ENCODE measurements at regions not wholly inside any gene's neighbourhood (a gene's known extent, or its start where the extent isn't known, plus 50 kb on each side); places are given as distances from the start of the nearest gene placed in this dataset.

DNA sequence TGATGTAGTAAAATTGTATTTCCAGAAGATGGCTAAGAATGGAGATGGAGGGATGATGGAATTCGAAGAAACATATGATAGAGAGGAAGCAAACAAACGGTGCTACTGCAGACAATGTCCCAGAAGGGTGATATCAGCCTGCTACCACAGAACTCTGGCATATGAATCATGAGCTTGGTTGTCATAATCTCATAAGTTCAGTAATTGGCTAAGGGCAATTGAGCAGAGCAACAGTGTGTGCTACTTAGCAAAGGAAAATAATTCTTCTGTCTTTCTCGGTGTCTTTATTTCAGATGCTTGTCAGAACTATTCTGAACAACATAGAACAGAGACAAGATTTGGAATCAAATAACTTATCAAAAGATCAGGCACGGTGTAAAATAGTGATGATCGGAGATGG is 407.3 kb downstream of the GBE1 start:
- TF ChIP-seq, protein P1, sequence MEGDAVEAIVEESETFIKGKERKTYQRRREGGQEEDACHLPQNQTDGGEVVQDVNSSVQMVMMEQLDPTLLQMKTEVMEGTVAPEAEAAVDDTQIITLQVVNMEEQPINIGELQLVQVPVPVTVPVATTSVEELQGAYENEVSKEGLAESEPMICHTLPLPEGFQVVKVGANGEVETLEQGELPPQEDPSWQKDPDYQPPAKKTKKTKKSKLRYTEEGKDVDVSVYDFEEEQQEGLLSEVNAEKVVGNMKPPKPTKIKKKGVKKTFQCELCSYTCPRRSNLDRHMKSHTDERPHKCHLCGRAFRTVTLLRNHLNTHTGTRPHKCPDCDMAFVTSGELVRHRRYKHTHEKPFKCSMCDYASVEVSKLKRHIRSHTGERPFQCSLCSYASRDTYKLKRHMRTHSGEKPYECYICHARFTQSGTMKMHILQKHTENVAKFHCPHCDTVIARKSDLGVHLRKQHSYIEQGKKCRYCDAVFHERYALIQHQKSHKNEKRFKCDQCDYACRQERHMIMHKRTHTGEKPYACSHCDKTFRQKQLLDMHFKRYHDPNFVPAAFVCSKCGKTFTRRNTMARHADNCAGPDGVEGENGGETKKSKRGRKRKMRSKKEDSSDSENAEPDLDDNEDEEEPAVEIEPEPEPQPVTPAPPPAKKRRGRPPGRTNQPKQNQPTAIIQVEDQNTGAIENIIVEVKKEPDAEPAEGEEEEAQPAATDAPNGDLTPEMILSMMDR (IDR thresholded peaks at IDR 0.05), result no peak
- TF ChIP-seq POLR2A (IDR thresholded peaks at IDR 0.05), result no peak

Data from heart left ventricle (tissue), 13 donors.